NT2/D1 (cell line): ENCODE measurements at regions not wholly inside any gene's neighbourhood (a gene's known extent, or its start where the extent isn't known, plus 50 kb on each side); places are given as distances from the start of the nearest gene placed in this dataset.

Experiments used
- DNase-seq: peaks from one replicate; pipeline ENCODE4 v3.0.0-alpha.2; 2011; ENCODE audit warnings: low read depth, low spot score
- H3K27me3 ChIP-seq: 2 replicates; pipeline ENCODE4 v1.6.0; 2011; ENCODE audit warnings: mild to moderate bottlenecking; ENCODE audit not compliant: insufficient read length, insufficient read depth
- H3K36me3 ChIP-seq: 2 replicates; pipeline ENCODE4 v1.6.1; 2011; ENCODE audit warnings: mild to moderate bottlenecking, low read length, mixed read lengths; ENCODE audit not compliant: insufficient read depth, insufficient read length
- H3K4me1 ChIP-seq: 2 replicates; pipeline ENCODE4 v1.5.1; 2011; ENCODE audit not compliant: insufficient read depth, insufficient read length
- H3K4me3 ChIP-seq: 2 replicates; pipeline ENCODE4 v1.5.1; 2011; ENCODE audit warnings: low read depth; ENCODE audit not compliant: insufficient read length
- H3K9ac ChIP-seq: 2 replicates; pipeline ENCODE4 v1.6.0; 2011; ENCODE audit warnings: low read depth; ENCODE audit not compliant: insufficient read length
- H3K9me3 ChIP-seq: 2 replicates; pipeline ENCODE4 v1.5.1; 2011; ENCODE audit warnings: mild to moderate bottlenecking, low read length; ENCODE audit not compliant: insufficient read depth
- SUZ12 ChIP-seq: IDR thresholded peaks from 2 replicates; pipeline ENCODE4 v1.6.1; 2011; ENCODE audit not compliant: insufficient read length, insufficient read depth; ENCODE audit errors: extremely low read depth
- YY1 ChIP-seq: IDR thresholded peaks from 2 replicates; pipeline ENCODE4 v1.6.1; 2011; ENCODE audit not compliant: insufficient read length, insufficient read depth
- ZNF274 ChIP-seq: IDR thresholded peaks from 2 replicates; pipeline ENCODE4 v1.6.1; 2011; ENCODE audit warnings: mild to moderate bottlenecking, low read depth, low read length

- H3K27me3 ChIP-seq, result no peaks in the 10 kb centered on the region
- H3K4me1 ChIP-seq, result peaks cover 2% of the 10 kb centered on the region
- TF ChIP-seq ZNF274, result no peak
- no peaks in the 10 kb centered on the region for H3K9me3 ChIP-seq
- H3K9ac ChIP-seq, result no peak overlapping the region
- H3K36me3 ChIP-seq, result no peaks in the 10 kb centered on the region
- H3K4me3 ChIP-seq, result no peak overlapping the region
- no peak for DNase-seq
Measured at GRCh38 chr9:13431692-13432091, 152.2 kb upstream of the MPDZ start.

DNA sequence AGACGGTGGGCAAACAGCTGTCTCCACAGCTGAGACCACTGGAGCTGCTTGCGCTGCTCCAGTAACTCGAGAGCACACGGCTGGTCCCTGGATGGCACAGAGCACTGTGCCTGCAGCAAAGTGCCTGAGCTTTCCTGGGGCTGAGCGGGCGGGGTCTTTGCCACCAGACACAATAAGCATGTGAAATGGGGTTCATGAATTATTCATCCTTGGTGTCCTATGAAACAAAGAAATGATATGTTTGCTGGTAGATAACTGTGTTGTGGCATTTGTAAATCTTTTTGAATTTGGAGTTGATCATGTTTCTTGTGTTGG lies 151.7 kb upstream of the MPDZ start:
- DNase-seq, result no peak
- Histone ChIP-seq H3K36me3 (no peaks in the 10 kb centered on the region), H3K27me3 (no peaks in the 10 kb centered on the region), H3K9me3 (no peaks in the 10 kb centered on the region), H3K4me3 (no peak overlapping the region), H3K4me1 (peaks cover 2% of the 10 kb centered on the region), H3K9ac (no peak overlapping the region)
- TF ChIP-seq YY1 (no peak), ZNF274 (no peak), SUZ12 (no peak)

DNA sequence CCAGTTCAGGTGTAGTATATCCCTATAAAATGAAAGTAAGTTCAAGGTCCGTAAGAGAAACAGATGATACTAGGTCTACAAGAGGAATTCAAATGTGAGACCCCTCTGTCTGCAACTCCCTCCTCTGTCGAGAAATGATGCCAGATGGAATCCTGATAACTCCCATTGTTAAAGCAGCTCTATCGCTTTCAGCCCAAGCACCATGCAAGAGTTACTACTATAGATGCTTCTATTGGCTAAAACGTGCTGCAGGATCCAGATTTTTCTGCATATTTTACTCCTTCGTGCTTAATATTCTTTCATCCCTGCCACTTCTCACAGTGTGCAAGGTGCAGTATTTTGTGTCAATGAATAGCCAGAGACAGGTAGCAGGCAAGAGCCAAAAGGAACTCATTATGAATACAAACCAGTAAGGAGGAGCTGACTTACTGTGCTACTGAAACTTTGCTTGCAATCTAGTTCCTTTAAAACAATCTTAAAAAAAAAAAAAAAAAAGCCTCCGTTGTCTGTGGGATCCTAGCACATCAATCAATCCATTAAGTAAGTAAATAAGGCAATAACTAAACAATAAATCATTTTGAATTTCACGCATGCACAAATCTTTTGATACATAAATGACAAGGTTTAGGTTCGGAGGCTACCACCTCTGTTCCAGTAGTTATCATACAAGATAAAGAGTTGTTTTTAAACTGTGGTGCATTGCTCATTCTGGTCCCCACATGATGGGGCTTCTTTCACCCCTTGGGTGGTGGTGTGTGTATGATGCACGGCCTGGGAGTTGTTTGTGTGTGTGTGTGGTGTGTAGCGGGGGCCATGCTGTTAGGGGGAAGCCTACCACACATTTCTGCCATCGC lies 151.1 kb upstream of the MPDZ start:
- Histone ChIP-seq H3K4me3 (no peak overlapping the region), H3K27me3 (no peaks in the 10 kb centered on the region), H3K9ac (no peak overlapping the region), H3K36me3 (no peaks in the 10 kb centered on the region), H3K9me3 (no peaks in the 10 kb centered on the region), H3K4me1 (peaks cover 2% of the 10 kb centered on the region)
- no peak for DNase-seq
- TF ChIP-seq YY1 (no peak), ZNF274 (no peak), SUZ12 (no peak)

- H3K9me3 ChIP-seq, result no peaks in the 10 kb centered on the region
- H3K36me3 ChIP-seq, result no peaks in the 10 kb centered on the region
- no peak for TF ChIP-seq YY1
- TF ChIP-seq SUZ12, result no peak
- no peak for TF ChIP-seq ZNF274
- no peak for DNase-seq
- H3K4me3 ChIP-seq, result no peak overlapping the region
- H3K27me3 ChIP-seq, result no peaks in the 10 kb centered on the region
- H3K9ac ChIP-seq, result no peak overlapping the region
- peaks cover 2% of the 10 kb centered on the region for H3K4me1 ChIP-seq
Measured at GRCh38 chr9:13429301-13430190, 150.1 kb upstream of the MPDZ start.

GRCh38 chr9:13428766-13429165 lies 149.3 kb upstream of the MPDZ start:
- H3K4me1 ChIP-seq, result peaks cover 2% of the 10 kb centered on the region
- H3K27me3 ChIP-seq, result no peaks in the 10 kb centered on the region
- TF ChIP-seq SUZ12 (no peak), ZNF274 (no peak), YY1 (no peak)
- no peak overlapping the region for H3K4me3 ChIP-seq
- no peaks in the 10 kb centered on the region for H3K9me3 ChIP-seq
- no peak for DNase-seq
- H3K9ac ChIP-seq, result no peak overlapping the region
- no peaks in the 10 kb centered on the region for H3K36me3 ChIP-seq

DNA sequence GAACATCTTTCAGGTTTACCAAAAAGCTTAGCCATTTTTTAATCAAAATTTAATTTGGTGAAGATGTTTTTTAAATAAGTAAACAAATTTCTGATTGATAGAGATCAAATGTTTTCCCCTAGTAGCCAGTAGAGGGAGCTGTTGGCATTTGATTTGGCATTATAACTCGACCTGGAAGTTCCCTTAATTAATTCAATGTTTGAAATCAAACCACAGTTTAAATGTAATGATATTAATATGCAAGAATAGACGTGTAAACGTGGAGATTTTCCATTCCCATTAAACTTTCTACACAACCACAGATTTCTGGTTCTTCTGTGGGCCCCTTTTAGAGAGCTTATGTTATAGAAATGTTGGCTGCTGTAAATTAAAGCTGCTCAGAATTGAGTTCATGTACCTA lies 148.1 kb upstream of the MPDZ start:
- Histone ChIP-seq H3K9ac (no peak overlapping the region), H3K4me3 (no peak overlapping the region)

GRCh38 chr9:13426606-13427005 lies 147.1 kb upstream of the MPDZ start:
- H3K27me3 ChIP-seq, result no peaks in the 10 kb centered on the region
- no peak for DNase-seq

More for the DNA sequence above, 148.1 kb upstream of the MPDZ start:
- TF ChIP-seq ZNF274 (no peak), YY1 (no peak), SUZ12 (no peak)
- H3K4me1 ChIP-seq, result peaks cover 2% of the 10 kb centered on the region
- no peaks in the 10 kb centered on the region for H3K36me3 ChIP-seq
- H3K9me3 ChIP-seq, result no peaks in the 10 kb centered on the region
- DNase-seq, result peak; percentile 49
- H3K27me3 ChIP-seq, result no peaks in the 10 kb centered on the region

More at GRCh38 chr9:13426606-13427005, 147.1 kb upstream of the MPDZ start:
- TF ChIP-seq ZNF274 (no peak), YY1 (no peak), SUZ12 (no peak)
- H3K4me3 ChIP-seq, result no peak overlapping the region
- peaks cover 2% of the 10 kb centered on the region for H3K4me1 ChIP-seq
- H3K9ac ChIP-seq, result no peak overlapping the region
- no peaks in the 10 kb centered on the region for H3K9me3 ChIP-seq
- no peaks in the 10 kb centered on the region for H3K36me3 ChIP-seq
